H9 (cell line): ENCODE measurements at regions not wholly inside any gene's neighbourhood (a gene's known extent, or its start where the extent isn't known, plus 50 kb on each side); places are given as distances from the start of the nearest gene placed in this dataset.

Experiments used
- DNase-seq: peaks from one replicate; pipeline ENCODE4 v3.0.0-alpha.2; 2017
- H2AFZ ChIP-seq: one replicate; pipeline ENCODE4 v1.6.1; 2013; ENCODE audit warnings: mild to moderate bottlenecking, low read length, control low read depth, moderate library complexity
- H2AK5ac ChIP-seq: 2 replicates; pipeline ENCODE4 v1.6.1; 2013; ENCODE audit warnings: low read length, control low read depth, mixed read lengths; ENCODE audit not compliant: insufficient read length
- H2BK120ac ChIP-seq: one replicate; pipeline ENCODE4 v1.6.1; 2013; ENCODE audit warnings: low read depth, mild to moderate bottlenecking, low read length, control low read depth, inconsistent platforms; ENCODE audit not compliant: poor library complexity, severe bottlenecking
- H2BK12ac ChIP-seq: 2 replicates; pipeline ENCODE4 v1.6.1; 2013; ENCODE audit warnings: low read length, control low read depth, mixed read lengths, low read depth; ENCODE audit not compliant: insufficient read length
- H2BK15ac ChIP-seq: 2 replicates; pipeline ENCODE4 v1.6.1; 2013; ENCODE audit warnings: low read depth, low read length, control low read depth
- H2BK20ac ChIP-seq: one replicate; pipeline ENCODE4 v1.6.1; 2013; ENCODE audit warnings: low read depth, mild to moderate bottlenecking, low read length, control low read depth, inconsistent platforms; ENCODE audit not compliant: poor library complexity, severe bottlenecking
- H2BK5ac ChIP-seq: 2 replicates; pipeline ENCODE4 v1.6.1; 2013; ENCODE audit warnings: low read length, control low read depth, mixed read lengths; ENCODE audit not compliant: insufficient read length
- H3K14ac ChIP-seq: 2 replicates; pipeline ENCODE4 v1.6.1; 2013; ENCODE audit warnings: low read length, control low read depth; ENCODE audit not compliant: insufficient read depth
- H3K18ac ChIP-seq: 2 replicates; pipeline ENCODE4 v1.6.1; 2013; ENCODE audit warnings: low read depth, mild to moderate bottlenecking, mixed read lengths, low read length, control low read depth; ENCODE audit not compliant: insufficient read length
- H3K23ac ChIP-seq: 2 replicates; pipeline ENCODE4 v1.6.1; 2013; ENCODE audit warnings: low read length, control low read depth, mixed read lengths, low read depth; ENCODE audit not compliant: insufficient read length
- H3K23me2 ChIP-seq: 2 replicates; pipeline ENCODE4 v1.6.1; 2013; ENCODE audit warnings: low read depth, mild to moderate bottlenecking, mixed read lengths, low read length, control low read depth; ENCODE audit not compliant: insufficient read length, poor library complexity, severe bottlenecking
- H3K27ac ChIP-seq: 2 replicates; pipeline ENCODE4 v1.5.1; 2013; ENCODE audit warnings: low read length, control low read depth, mixed read lengths, low read depth; ENCODE audit not compliant: insufficient read length
- H3K27me3 ChIP-seq: 2 replicates; pipeline ENCODE4 v1.6.1; 2013; ENCODE audit warnings: low read length, control low read depth, inconsistent platforms; ENCODE audit not compliant: insufficient read depth
- H3K4ac ChIP-seq: 2 replicates; pipeline ENCODE4 v1.6.1; 2013; ENCODE audit warnings: low read depth, mild to moderate bottlenecking, control low read depth, inconsistent platforms, low read length, moderate library complexity
- H3K4me1 ChIP-seq: 2 replicates; pipeline ENCODE4 v1.6.1; 2013; ENCODE audit warnings: low read length, control low read depth, inconsistent platforms; ENCODE audit not compliant: insufficient read depth
- H3K4me2 ChIP-seq: 2 replicates; pipeline ENCODE4 v1.6.1; 2013; ENCODE audit warnings: low read length, control low read depth, mixed read lengths; ENCODE audit not compliant: insufficient read length, insufficient read depth
- H3K56ac ChIP-seq: 2 replicates; pipeline ENCODE4 v1.6.1; 2013; ENCODE audit warnings: low read depth, mild to moderate bottlenecking, mixed read lengths, low read length, control low read depth; ENCODE audit not compliant: insufficient read length
- H3K79me1 ChIP-seq: 2 replicates; pipeline ENCODE4 v1.6.1; 2013; ENCODE audit warnings: low read depth, mild to moderate bottlenecking, moderate library complexity, low read length, control low read depth, inconsistent platforms; ENCODE audit not compliant: insufficient read depth, poor library complexity, severe bottlenecking
- H3K79me2 ChIP-seq: 2 replicates; pipeline ENCODE4 v1.6.1; 2013; ENCODE audit warnings: low read length, control low read depth, inconsistent platforms; ENCODE audit not compliant: insufficient read depth
- H3K9ac ChIP-seq: 2 replicates; pipeline ENCODE4 v1.6.1; 2013; ENCODE audit warnings: low read length, control low read depth, mixed read lengths; ENCODE audit not compliant: insufficient read length; ENCODE audit errors: extremely low read depth
- H3K9me3 ChIP-seq: one replicate; pipeline ENCODE4 v1.6.1; 2013; ENCODE audit warnings: low read depth, low read length, inconsistent platforms; ENCODE audit not compliant: control insufficient read depth
- H3T11ph ChIP-seq: one replicate; pipeline ENCODE4 v1.6.1; 2013; ENCODE audit warnings: mild to moderate bottlenecking, low read length, control low read depth, inconsistent platforms
- H4K20me1 ChIP-seq: one replicate; pipeline ENCODE4 v1.6.1; 2013; ENCODE audit not compliant: control insufficient read depth, insufficient read length, insufficient read depth
- H4K5ac ChIP-seq: 2 replicates; pipeline ENCODE4 v1.6.1; 2013; ENCODE audit warnings: low read depth, mild to moderate bottlenecking, mixed read lengths, low read length, control low read depth; ENCODE audit not compliant: insufficient read length
- H4K8ac ChIP-seq: replicated peaks from 2 replicates; pipeline ENCODE4 v1.6.1; 2013; ENCODE audit warnings: low read length, control low read depth, mixed read lengths, low read depth; ENCODE audit not compliant: insufficient read length
- H4K91ac ChIP-seq: 2 replicates; pipeline ENCODE4 v1.6.1; 2013; ENCODE audit warnings: low read depth, mild to moderate bottlenecking, moderate library complexity, mixed read lengths, low read length, control low read depth; ENCODE audit not compliant: insufficient read length
- H3K27ac Mint-ChIP-seq, 3 experiments: 2 replicates in 2 of 3; 3 replicates in 1 of 3; pipeline ENCODE4 v1.8.0; 2020 to 2021; ENCODE audit warnings: mixed read lengths in 3 of 3, mild to moderate bottlenecking in 1 of 3, moderate library complexity in 1 of 3
- H3K27me3 Mint-ChIP-seq: 2 replicates; pipeline ENCODE4 v1.8.0; 2021; ENCODE audit warnings: low read depth, mild to moderate bottlenecking, moderate library complexity, mixed read lengths
- H3K36me3 Mint-ChIP-seq, 3 experiments: 2 replicates in 2 of 3; 3 replicates in 1 of 3; pipeline ENCODE4 v1.8.0; 2020 to 2021; ENCODE audit warnings: low read depth in 3 of 3, mixed read lengths in 3 of 3; ENCODE audit not compliant: insufficient read depth in 1 of 3
- H3K4me1 Mint-ChIP-seq, 2 experiments: 2 replicates each; pipeline ENCODE4 v1.8.0; 2020; ENCODE audit warnings: mixed read lengths in 2 of 2
- H3K4me3 Mint-ChIP-seq, 2 experiments: 2 replicates in 1 of 2; 3 replicates in 1 of 2; pipeline ENCODE4 v1.8.0; 2020 to 2021; ENCODE audit warnings: mild to moderate bottlenecking in 2 of 2, mixed read lengths in 2 of 2, moderate library complexity in 1 of 2
- H3K9me3 Mint-ChIP-seq, 2 experiments: 2 replicates in 1 of 2; 3 replicates in 1 of 2; pipeline ENCODE4 v1.8.0; 2020; ENCODE audit warnings: mild to moderate bottlenecking in 2 of 2, mixed read lengths in 2 of 2, moderate library complexity in 1 of 2
- CTCF ChIP-seq: fragments of 200-600 bp; sonication (generic); conservative IDR thresholded peaks from 3 replicates; pipeline ENCODE4 v1.8.0; 2021; ENCODE audit warnings: antibody characterized with exemption, mild to moderate bottlenecking
- WGBS: extraction: QIAGEN DNeasy Blood & Tissue Kit; methylation state at CpG from one replicate; pipeline ENCODE4 v1.1.7; 2013; ENCODE audit warnings: missing lambda C conversion rate, low lambda C conversion rate, mixed read lengths; ENCODE audit not compliant: insufficient read length; ENCODE audit errors: extremely low coverage; 5-methylcytosine and 5-hydroxymethylcytosine counted together

GRCh38 chr5:82922086-82922734 is 155.0 kb downstream of the TMEM167A start:
- H3K4ac ChIP-seq, result no peak overlapping the region
- H3K9ac ChIP-seq, result no peak overlapping the region
- no peak overlapping the region for H4K5ac ChIP-seq
- H2AFZ ChIP-seq, result no peak overlapping the region
- no peak overlapping the region for H2BK15ac ChIP-seq
- H3K23ac ChIP-seq, result no peak overlapping the region
- no peak for DNase-seq
- H3K36me3 Mint-ChIP-seq, result no peaks in the 10 kb centered on the region
- no peak overlapping the region for H2BK120ac ChIP-seq
- H3K56ac ChIP-seq, result no peak overlapping the region
- no peak overlapping the region for H3K14ac ChIP-seq
- no peaks in the 10 kb centered on the region for H3K79me1 ChIP-seq
- no peak overlapping the region for H2AK5ac ChIP-seq
- no peaks in the 10 kb centered on the region for H4K20me1 ChIP-seq
- peak; percentile 34; the same call in 2 of the 3 replicates for TF ChIP-seq CTCF
- no peaks in the 10 kb centered on the region for H3K9me3 ChIP-seq
- H3K4me2 ChIP-seq, result no peak overlapping the region
- H3K4me1 Mint-ChIP-seq, result peaks cover 21 to 22% of the 10 kb centered on the region in 2 experiments
- no peaks in the 10 kb centered on the region for H3K27me3 ChIP-seq
- H3K27ac ChIP-seq, result no peak overlapping the region
- no peaks in the 10 kb centered on the region for H3K4me1 ChIP-seq
- no peak overlapping the region for H4K91ac ChIP-seq
- H4K8ac ChIP-seq, result no peak overlapping the region
- WGBS, result no CpG with 5 or more reads among the region's 10 CpGs
- no peak overlapping the region for H2BK5ac ChIP-seq
- H3K9me3 Mint-ChIP-seq, result no peaks in the 10 kb centered on the region
- no peaks in the 10 kb centered on the region for H3K79me2 ChIP-seq
- H2BK20ac ChIP-seq, result no peak overlapping the region
- no peak overlapping the region for H3K4me3 Mint-ChIP-seq
- no peak overlapping the region for H3K18ac ChIP-seq
- H2BK12ac ChIP-seq, result no peak overlapping the region
- no peaks in the 10 kb centered on the region for H3K27me3 Mint-ChIP-seq
- no peaks in the 10 kb centered on the region for H3K23me2 ChIP-seq
- H3K27ac Mint-ChIP-seq, result no peak overlapping the region; a peak in 1 of 7 replicates
- no peak overlapping the region for H3T11ph ChIP-seq
